GM12878 (cell line): ENCODE measurements at regions not wholly inside any gene's neighbourhood (a gene's known extent, or its start where the extent isn't known, plus 50 kb on each side); places are given as distances from the start of the nearest gene placed in this dataset.
"Not testable (repeated sequence)": the region's sequence is repeated elsewhere in the genome, so short reads cannot be mapped to it uniquely, and the experiment has no call there.

Experiments used
- ATAC-seq: fragments of 200-7000 bp; cut with Tn5 transposase; 3 replicates; pipeline ENCODE4 v1.9.1; 2020; ENCODE audit warnings: mild to moderate bottlenecking, moderate library complexity
- BruUV-seq: library from RNA; stranded (reverse); fragments of 400-500 nt; replicated peaks from 2 replicates; lab custom pipeline; 2021; lab: Mats Ljungman, UMichigan
- CTCF ChIA-PET: fragments of 300-600 bp; sonication (Branson Sonifier 250); formaldehyde crosslinking; extraction: SDS; loops from one replicate; lab custom pipeline; 2021; ENCODE audit warnings: inconsistent platforms; lab: Yijun Ruan, JAX
- POLR2A ChIA-PET: fragments of 350-600 bp; formaldehyde crosslinking; extraction: SDS; loops from one replicate; lab custom pipeline; 2021; ENCODE audit warnings: inconsistent platforms; lab: Charles Lee
- RAD21 ChIA-PET: fragments of 300-600 bp; sonication (Branson Sonifier 250); formaldehyde crosslinking; loops from one replicate; lab custom pipeline; 2023; ENCODE audit warnings: antibody characterized with exemption; ENCODE audit not compliant: unreplicated experiment; lab: Charles Lee
- SMC1A ChIA-PET: fragments of 300-600 bp; sonication (Branson Sonifier 250); formaldehyde crosslinking; loops from one replicate; lab custom pipeline; 2023; ENCODE audit not compliant: unreplicated experiment, uncharacterized antibody; lab: Charles Lee
- DNase-seq: peaks from one replicate; pipeline ENCODE4 v3.0.0-alpha.2; 2011; ENCODE audit warnings: low read depth, low spot score
- FAIRE-seq: peaks from 3 replicates; lab custom pipeline; 2011; peaks lifted over from hg19 to GRCh38; lab: Jason Lieb, UNC
- H2AFZ ChIP-seq: 2 replicates; pipeline ENCODE4 v1.6.0; 2011; ENCODE audit warnings: low read depth, low read length, control low read depth; ENCODE audit not compliant: control insufficient read depth
- H3K27ac ChIP-seq: 2 replicates; pipeline ENCODE4 v1.5.1; 2011; ENCODE audit warnings: control low read depth; ENCODE audit not compliant: control insufficient read depth, insufficient read depth
- H3K27me3 ChIP-seq, 2 experiments: replicated peaks in 1 of 2; 2 replicates each; pipeline versions ENCODE4 v1.6.0 to v1.6.1; 2011; ENCODE audit warnings: low read length in 1 of 2; ENCODE audit not compliant: control insufficient read depth in 2 of 2, insufficient read depth in 2 of 2
- H3K36me3 ChIP-seq, 2 experiments: 2 replicates each; pipeline ENCODE4 v1.5.1; 2011; ENCODE audit warnings: low read length in 1 of 2; ENCODE audit not compliant: control insufficient read depth in 2 of 2, insufficient read depth in 2 of 2
- H3K4me1 ChIP-seq: 2 replicates; pipeline ENCODE4 v1.6.1; 2011; ENCODE audit warnings: mild to moderate bottlenecking, low read length, moderate library complexity, mixed read lengths; ENCODE audit not compliant: control insufficient read depth, insufficient read depth
- H3K4me2 ChIP-seq: 2 replicates; pipeline ENCODE4 v1.6.0; 2011; ENCODE audit warnings: control low read depth; ENCODE audit not compliant: control insufficient read depth, insufficient read depth
- H3K4me3 ChIP-seq: fragments of 200-600 bp; sonication (generic); 2 replicates; pipeline ENCODE4 v1.5.1; 2016
- H3K79me2 ChIP-seq: 2 replicates; pipeline ENCODE4 v1.6.0; 2011; ENCODE audit warnings: low read length; ENCODE audit not compliant: control insufficient read depth, insufficient read depth
- H3K9ac ChIP-seq: 2 replicates; pipeline ENCODE4 v1.8.0; 2011; ENCODE audit warnings: low read length, control low read depth, mixed read lengths; ENCODE audit not compliant: control insufficient read depth, insufficient read depth
- H3K9me3 ChIP-seq: replicated peaks from 3 replicates; pipeline ENCODE4 v1.5.1; 2011; ENCODE audit warnings: mild to moderate bottlenecking, low read length; ENCODE audit not compliant: control insufficient read depth, insufficient read depth
- H4K20me1 ChIP-seq: 2 replicates; pipeline ENCODE4 v1.6.0; 2011; ENCODE audit not compliant: control insufficient read depth, insufficient read depth
- GABPA ChIP-seq: IDR thresholded peaks from 2 replicates; pipeline ENCODE4 v1.6.1; 2014; ENCODE audit warnings: antibody characterized with exemption, low read depth, mild to moderate bottlenecking, inconsistent platforms
- NFYB ChIP-seq: IDR thresholded peaks from 2 replicates; pipeline ENCODE4 v1.6.1; 2011; ENCODE audit warnings: low read depth, mild to moderate bottlenecking, low read length, improper control_type of control experiment, moderate library complexity; ENCODE audit not compliant: insufficient read depth
- RELA ChIP-seq: fragments of 450-650 bp; IDR thresholded peaks from 2 replicates; pipeline ENCODE4 v1.8.0; 2014; ENCODE audit warnings: borderline replicate concordance; ENCODE audit not compliant: partially characterized antibody
- SUPT20H ChIP-seq: IDR thresholded peaks from 2 replicates; pipeline ENCODE4 v1.6.1; 2011; ENCODE audit warnings: low read depth, mild to moderate bottlenecking, low read length, moderate library complexity, borderline replicate concordance; ENCODE audit not compliant: control insufficient read depth
- TAF1 ChIP-seq: IDR thresholded peaks from 2 replicates; pipeline ENCODE4 v1.6.1; 2011; ENCODE audit warnings: mild to moderate bottlenecking, low read depth, low read length, borderline replicate concordance
- ZBED1 ChIP-seq: IDR thresholded peaks from 2 replicates; pipeline ENCODE4 v1.6.1; 2016; ENCODE audit warnings: borderline replicate concordance
- ZZZ3 ChIP-seq: IDR thresholded peaks from 2 replicates; pipeline ENCODE4 v1.6.1; 2011; ENCODE audit warnings: low read depth; ENCODE audit not compliant: control insufficient read depth, insufficient read length
- WGBS: methylation state at CpG from one replicate; pipeline ENCODE4 v1.1.6; 2016; ENCODE audit warnings: low lambda C conversion rate; ENCODE audit not compliant: insufficient replicate concordance, insufficient coverage; ENCODE audit errors: missing lambda C conversion rate; 5-methylcytosine and 5-hydroxymethylcytosine counted together
- in situ Hi-C: fragments of 300-500 bp; cut with MboI; formaldehyde crosslinking; loops from 9 replicates; pipeline ENCODE4 v1.14.3; 2018; ENCODE audit warnings: mixed read lengths
- intact Hi-C: fragments of 100-400 bp; cut with micrococcal nuclease; formaldehyde crosslinking; loops from one replicate; pipeline ENCODE4 v1.14.2; 2022; ENCODE audit not compliant: unreplicated experiment
- TF ChIP-seq, protein P1 (sequence below): fragments of 450-650 bp; IDR thresholded peaks from 2 replicates; pipeline ENCODE4 v1.6.1; 2014; ENCODE audit warnings: mild to moderate bottlenecking
- TF ChIP-seq, protein P2 (sequence below): fragments of 450-650 bp; IDR thresholded peaks from 2 replicates; pipeline ENCODE4 v1.6.1; 2017; ENCODE audit warnings: borderline replicate concordance
- TF ChIP-seq, protein P3 (sequence below): fragments of 150-350 bp; IDR thresholded peaks from 2 replicates; pipeline ENCODE4 v1.6.1; 2014; ENCODE audit warnings: mild to moderate bottlenecking, low read depth, low read length

DNA sequence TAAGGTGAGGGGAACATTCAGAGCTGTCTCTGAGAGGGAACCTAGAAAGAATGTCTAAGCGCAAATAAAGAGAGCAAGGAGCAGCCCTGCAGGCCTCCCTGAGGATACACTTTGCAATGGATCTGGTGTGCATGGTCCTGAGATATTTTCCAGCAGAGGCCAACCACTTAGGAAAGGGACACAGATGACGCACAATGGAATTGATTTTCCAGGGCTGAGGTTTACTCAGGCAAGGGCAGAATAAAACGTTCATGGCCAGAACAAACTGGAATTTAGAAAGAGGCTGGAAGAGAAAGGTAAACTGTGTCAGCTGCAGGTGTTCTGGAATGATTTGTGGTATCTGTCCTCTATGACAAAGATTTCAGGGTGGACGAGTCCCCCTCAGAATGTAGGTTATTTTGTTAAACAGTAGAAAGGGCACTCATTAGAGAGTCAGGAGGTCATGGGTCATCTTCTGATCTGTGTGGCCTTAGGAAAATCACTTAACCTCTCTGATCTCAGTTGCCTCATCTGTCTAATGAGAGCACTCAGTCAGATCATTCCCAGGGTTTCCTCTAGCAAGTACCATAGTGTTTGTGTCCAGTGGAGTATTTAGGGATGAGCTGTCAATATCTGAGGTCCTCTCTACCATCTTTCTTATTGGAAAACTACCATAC is 61.8 kb upstream of the PGBD5 start (continued):
- TF ChIP-seq GABPA, result no peak
- TF ChIP-seq TAF1, result no peak

DNA sequence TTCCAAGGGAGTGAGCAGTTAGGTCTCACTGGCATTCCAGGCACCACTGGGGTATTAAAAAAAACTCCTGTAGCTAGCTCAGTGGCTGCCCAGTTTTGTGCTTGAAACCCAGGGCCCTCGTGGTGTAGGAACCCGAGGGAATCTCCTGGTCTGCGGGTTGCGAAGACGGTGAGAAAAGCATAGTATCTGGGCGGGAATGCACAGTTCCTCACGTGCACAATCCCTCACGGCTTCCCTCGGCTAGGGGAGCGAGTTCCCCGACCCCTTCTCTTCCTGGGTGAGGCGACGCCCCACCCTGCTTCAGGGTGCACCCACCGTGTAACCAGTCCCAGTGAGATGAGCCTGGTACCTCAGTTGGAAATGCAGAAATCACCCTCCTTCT is 50.5 kb upstream of the PGBD5 start:
- DNase-seq (no peak), FAIRE-seq (no peak), ATAC-seq (no peak)
- no TSS peak for BruUV-seq
- Histone ChIP-seq H3K4me2 (no peak overlapping the region), H2AFZ (no peak overlapping the region), H3K79me2 (no peaks in the 10 kb centered on the region), H3K27me3 (no peaks in the 10 kb centered on the region; a peak in 1 of 4 replicates), H3K4me1 (no peaks in the 10 kb centered on the region), H3K36me3 (no peaks in the 10 kb centered on the region), H3K27ac (no peak overlapping the region), H3K4me3 (no peak overlapping the region), H3K9ac (no peak overlapping the region), H3K9me3 (no peaks in the 10 kb centered on the region), H4K20me1 (no peaks in the 10 kb centered on the region)
- RAD21 ChIA-PET, result no interaction called here
- in situ Hi-C loops (no loop called here), intact Hi-C loops (no loop called here)
- TF ChIP-seq, protein P1, sequence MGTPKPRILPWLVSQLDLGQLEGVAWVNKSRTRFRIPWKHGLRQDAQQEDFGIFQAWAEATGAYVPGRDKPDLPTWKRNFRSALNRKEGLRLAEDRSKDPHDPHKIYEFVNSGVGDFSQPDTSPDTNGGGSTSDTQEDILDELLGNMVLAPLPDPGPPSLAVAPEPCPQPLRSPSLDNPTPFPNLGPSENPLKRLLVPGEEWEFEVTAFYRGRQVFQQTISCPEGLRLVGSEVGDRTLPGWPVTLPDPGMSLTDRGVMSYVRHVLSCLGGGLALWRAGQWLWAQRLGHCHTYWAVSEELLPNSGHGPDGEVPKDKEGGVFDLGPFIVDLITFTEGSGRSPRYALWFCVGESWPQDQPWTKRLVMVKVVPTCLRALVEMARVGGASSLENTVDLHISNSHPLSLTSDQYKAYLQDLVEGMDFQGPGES, result no peak
- TF ChIP-seq RELA, result no peak
- TF ChIP-seq ZZZ3, result no peak
- TF ChIP-seq, protein P2, sequence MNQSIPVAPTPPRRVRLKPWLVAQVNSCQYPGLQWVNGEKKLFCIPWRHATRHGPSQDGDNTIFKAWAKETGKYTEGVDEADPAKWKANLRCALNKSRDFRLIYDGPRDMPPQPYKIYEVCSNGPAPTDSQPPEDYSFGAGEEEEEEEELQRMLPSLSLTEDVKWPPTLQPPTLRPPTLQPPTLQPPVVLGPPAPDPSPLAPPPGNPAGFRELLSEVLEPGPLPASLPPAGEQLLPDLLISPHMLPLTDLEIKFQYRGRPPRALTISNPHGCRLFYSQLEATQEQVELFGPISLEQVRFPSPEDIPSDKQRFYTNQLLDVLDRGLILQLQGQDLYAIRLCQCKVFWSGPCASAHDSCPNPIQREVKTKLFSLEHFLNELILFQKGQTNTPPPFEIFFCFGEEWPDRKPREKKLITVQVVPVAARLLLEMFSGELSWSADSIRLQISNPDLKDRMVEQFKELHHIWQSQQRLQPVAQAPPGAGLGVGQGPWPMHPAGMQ, result no peak
- TF ChIP-seq, protein P3, sequence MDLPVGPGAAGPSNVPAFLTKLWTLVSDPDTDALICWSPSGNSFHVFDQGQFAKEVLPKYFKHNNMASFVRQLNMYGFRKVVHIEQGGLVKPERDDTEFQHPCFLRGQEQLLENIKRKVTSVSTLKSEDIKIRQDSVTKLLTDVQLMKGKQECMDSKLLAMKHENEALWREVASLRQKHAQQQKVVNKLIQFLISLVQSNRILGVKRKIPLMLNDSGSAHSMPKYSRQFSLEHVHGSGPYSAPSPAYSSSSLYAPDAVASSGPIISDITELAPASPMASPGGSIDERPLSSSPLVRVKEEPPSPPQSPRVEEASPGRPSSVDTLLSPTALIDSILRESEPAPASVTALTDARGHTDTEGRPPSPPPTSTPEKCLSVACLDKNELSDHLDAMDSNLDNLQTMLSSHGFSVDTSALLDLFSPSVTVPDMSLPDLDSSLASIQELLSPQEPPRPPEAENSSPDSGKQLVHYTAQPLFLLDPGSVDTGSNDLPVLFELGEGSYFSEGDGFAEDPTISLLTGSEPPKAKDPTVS, result no peak
- TF ChIP-seq ZBED1, result no peak
- TF ChIP-seq SUPT20H, result no peak
- TF ChIP-seq NFYB, result no peak
- SMC1A ChIA-PET, result no interaction called here
- CTCF ChIA-PET, result no interaction called here
- WGBS, result 12% methylated on average over 13 of the region's 14 CpGs
- POLR2A ChIA-PET, result no interaction called here

DNA sequence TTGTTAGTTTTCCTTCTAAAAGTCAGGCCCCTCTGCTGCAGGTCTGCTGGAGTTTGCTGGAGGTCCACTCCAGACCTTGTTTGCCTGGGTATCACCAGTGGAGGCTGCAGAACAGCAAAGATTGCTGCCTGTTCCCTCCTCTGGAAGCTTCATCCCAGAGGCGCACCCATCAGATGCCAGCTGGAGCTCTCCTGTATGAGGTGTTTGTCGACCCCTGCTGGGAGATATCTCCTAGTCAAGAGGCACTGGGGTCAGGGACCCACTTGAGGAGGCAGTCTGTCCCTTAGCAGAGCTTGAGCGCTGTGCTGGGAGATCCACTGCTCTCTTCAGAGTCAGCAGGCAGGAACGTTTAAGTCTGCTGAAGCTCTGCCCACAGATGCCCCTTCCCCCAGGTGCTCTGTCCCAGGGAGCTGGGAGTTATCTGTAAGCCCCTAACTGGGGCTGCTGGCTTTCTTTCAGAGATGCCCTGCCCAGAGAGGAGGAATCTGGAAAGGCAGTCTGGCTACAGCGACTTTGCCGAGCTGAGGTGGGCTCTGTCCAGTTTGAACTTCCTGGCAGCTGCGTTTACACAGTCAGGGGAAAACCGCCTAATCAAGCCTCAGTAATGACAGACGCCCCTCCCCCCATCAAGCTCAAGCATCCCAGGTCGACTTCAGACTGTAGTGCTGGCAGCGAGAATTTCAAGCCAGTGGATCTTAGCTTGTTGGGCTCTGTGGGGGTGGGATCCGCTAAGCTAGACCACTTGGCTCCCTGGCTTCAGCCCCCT is 49.9 kb upstream of the PGBD5 start:
- RAD21 ChIA-PET, result interaction anchor here (0.6 kb wide), 1 partner anchor 147 kb away, joined by 3 read pairs; no protein-coding TSS in a partner anchor
- WGBS, result 34% methylated on average over 12 of the region's 12 CpGs
- H3K36me3 ChIP-seq, H2AFZ ChIP-seq, H3K4me3 ChIP-seq, H3K9ac ChIP-seq, H3K4me1 ChIP-seq, H3K27me3 ChIP-seq, intact Hi-C loops, FAIRE-seq, H4K20me1 ChIP-seq, in situ Hi-C loops, ATAC-seq, DNase-seq, POLR2A ChIA-PET, BruUV-seq, CTCF ChIA-PET, H3K9me3 ChIP-seq, H3K4me2 ChIP-seq, H3K79me2 ChIP-seq, SMC1A ChIA-PET, H3K27ac ChIP-seq: not testable (repeated sequence)
